GM23248 (cell line): ENCODE measurements at regions not wholly inside any gene's neighbourhood (a gene's known extent, or its start where the extent isn't known, plus 50 kb on each side); places are given as distances from the start of the nearest gene placed in this dataset.

ENCODE experiments used
- EZH2 ChIP-seq: fragments of 200-600 bp; sonication (generic); IDR thresholded peaks from 2 replicates; pipeline ENCODE4 v1.6.1; 2018; ENCODE audit warnings: antibody characterized with exemption, mild to moderate bottlenecking; ENCODE audit not compliant: insufficient read depth, poor library complexity, severe bottlenecking
- EZH2phosphoT487 ChIP-seq: fragments of 200-600 bp; sonication (generic); IDR thresholded peaks from 2 replicates; pipeline ENCODE4 v1.6.1; 2018; ENCODE audit warnings: antibody characterized with exemption, moderate library complexity, mild to moderate bottlenecking, low read depth; ENCODE audit not compliant: insufficient read depth

DNA sequence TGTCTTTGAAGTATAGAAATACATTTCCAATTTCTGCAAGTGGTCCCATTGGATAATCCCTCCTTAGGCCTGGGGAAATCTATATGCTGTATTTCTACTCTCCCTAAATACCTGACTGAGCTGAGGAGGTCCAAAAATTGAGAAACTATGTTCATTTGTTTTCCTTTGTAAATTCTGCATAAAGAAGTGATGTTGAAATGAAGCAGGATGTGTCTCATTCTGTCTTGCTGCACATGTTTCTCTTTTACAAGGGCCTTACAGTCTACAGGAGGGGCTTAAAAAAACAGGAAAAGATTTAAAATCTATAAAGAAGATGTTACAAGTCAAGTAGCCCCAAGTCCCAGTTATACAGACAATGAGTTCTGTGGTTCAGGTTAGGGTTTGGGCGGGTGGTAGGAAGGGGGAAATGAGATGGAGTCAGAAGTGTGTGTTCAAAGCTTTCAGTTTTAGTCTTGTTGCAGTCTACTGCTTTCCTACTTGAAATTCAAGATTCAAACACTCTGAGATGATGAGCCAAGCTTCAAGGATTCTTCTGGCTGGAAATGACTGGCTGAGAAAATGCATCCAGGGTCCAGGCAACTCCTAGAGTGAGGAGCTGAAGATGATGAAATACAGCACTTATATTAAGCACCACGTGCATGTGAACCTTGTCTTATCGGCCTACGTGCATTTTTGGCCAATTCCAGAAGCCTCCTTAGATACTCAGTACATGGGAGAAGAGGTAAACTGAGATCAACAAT, 146.3 kb upstream of the CELF4 start:
- no peak for TF ChIP-seq EZH2
- no peak for TF ChIP-seq EZH2phosphoT487
